HG03039 (cell line): ENCODE measurements at regions not wholly inside any gene's neighbourhood (a gene's known extent, or its start where the extent isn't known, plus 50 kb on each side); places are given as distances from the start of the nearest gene placed in this dataset.

ENCODE experiments used
- ATAC-seq: cut with Tn5 transposase; IDR thresholded peaks from one replicate; pipeline ENCODE4 v1.9.1; 2021; ENCODE audit warnings: mild to moderate bottlenecking, moderate library complexity; ENCODE audit not compliant: unreplicated experiment

- no peak for ATAC-seq
Observed at GRCh38 chr5:15220642-15221173, 279.3 kb upstream of the FBXL7 start.

DNA sequence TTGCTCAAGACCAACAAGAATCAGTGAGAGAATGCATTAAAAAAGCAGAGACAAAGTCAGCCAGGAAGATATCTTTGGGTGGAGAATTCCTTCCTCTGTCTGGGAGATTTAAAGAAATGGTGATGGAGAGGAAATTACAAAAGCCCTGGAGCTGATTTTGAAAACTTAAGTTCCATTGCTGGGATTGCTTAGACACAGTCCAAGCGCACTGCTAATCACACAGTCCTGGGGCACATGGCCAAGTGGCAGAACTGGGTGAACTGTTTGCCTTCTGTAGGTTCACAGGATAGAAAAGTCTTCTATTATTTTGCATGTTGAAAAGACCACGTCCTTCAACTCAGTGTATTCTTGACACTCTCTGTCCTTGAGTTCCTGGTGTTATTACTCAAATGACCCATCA, 284.9 kb upstream of the FBXL7 start:
- no peak for ATAC-seq

GRCh38 chr5:15214010-15214409, 286.0 kb upstream of the FBXL7 start:
- ATAC-seq, result no peak

DNA sequence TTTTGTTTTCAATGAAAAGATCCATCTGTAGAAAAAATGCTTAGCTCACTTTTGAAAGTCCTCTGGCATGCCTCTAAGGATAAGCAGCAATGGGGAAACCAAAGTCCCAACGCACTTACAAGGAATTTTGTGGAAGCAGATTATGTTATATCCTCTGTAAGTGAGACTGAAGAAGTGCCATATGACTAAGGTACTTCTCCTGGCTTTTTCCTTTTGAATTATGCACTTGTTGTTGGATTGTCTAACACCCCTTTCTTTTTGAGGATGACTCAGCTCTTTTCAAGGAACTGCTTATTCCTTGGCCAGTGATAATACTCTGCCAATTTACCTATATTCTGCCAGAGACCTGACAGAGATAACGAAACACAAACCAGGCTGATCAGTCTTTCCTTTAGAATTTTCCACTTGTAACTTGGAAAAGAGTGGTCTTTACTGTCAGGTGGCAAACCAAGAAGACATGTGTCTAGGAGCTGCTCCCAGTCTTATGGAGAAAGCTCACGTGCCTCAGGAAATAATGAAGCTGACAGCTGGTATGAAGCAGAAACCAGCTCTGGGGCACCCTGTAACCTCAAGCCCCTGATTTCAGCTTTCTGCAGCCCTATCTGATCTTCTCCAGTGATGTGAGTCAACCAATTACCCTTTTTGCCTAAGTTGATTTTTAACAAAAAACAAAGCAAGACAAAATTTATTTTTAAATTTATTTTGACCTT, 290.8 kb upstream of the FBXL7 start:
- ATAC-seq, result no peak

DNA sequence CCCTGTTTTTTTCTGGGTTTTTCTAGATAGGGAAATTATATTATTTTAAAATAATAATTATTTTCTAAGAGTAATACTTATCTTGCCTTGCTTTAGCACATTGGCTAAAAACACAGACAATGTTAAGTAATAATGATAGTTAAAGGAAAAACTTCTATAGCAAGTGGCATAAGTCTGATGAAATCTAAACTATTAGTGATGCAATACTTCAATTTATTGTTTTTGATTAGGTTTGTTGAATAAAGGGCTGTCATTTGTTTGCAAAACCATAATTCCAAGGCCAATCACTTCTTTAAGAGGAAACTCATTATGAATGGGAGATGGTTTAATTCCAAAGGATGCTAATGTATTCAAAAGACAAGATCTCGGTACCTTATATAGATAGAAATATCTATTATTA, 293.8 kb upstream of the FBXL7 start:
- no peak for ATAC-seq

- ATAC-seq, result no peak
Observed at GRCh38 chr5:15203376-15203775, 296.6 kb upstream of the FBXL7 start.

DNA sequence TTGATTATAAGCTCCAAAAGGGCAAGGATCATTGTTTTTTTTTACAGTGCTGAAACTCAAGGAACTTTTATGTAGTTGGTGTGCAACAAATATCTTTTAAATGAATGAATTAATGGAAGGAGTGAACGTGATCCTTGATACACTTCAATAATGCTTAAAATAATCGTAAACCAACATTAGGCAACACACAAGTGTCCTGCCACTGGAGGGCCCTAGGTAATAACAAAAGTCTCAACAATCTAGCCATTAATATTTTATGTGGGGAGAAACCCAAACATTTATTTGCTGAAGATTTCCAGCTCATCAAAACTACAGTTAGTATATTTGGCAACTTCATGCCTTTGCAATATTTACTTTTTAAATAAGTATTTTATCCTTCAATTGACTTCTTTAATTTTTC, 309.0 kb upstream of the FBXL7 start:
- ATAC-seq, result no peak

DNA sequence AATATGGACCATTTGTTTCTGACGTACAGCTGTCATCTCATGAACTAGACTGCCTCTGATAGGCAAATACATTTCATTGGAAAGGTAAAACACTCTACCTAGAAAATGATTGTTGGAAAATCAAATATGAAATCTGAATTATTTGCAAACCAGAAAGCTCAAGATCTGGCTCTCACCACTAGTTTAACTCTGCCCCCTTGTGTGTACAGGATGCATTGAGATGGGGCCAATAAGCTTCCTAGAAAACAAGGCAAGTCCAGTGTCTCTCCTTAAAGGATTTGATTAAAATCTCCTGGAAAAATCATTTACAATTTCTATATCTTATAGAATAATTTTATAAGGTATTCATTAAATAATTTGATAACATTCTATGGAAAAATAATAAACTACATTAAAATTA, 311.9 kb upstream of the ANKH start:
- ATAC-seq, result no peak

DNA sequence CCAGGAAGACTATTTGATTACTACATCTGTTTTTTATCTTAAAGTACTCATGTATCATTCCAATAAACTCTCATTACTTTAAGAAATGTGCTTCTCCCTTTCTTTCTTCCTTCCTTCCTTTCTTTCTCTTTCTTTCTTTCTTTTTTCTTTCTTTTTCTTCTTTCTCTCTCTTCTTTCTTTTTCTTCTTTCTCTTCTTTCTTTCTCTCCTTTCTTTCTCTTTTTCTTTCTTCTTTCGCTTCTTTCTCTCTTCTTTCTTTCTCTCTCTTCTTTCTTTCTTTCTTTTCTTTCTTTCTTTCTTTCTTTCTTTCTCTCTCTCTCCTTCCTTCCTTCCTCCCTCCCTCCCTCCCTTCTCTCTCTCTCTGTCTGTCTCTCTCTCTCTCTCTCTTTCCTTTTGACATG, 298.6 kb upstream of the ANKH start:
- ATAC-seq, result no peak

GRCh38 chr5:15168358-15168757, 296.8 kb upstream of the ANKH start:
- no peak for ATAC-seq

DNA sequence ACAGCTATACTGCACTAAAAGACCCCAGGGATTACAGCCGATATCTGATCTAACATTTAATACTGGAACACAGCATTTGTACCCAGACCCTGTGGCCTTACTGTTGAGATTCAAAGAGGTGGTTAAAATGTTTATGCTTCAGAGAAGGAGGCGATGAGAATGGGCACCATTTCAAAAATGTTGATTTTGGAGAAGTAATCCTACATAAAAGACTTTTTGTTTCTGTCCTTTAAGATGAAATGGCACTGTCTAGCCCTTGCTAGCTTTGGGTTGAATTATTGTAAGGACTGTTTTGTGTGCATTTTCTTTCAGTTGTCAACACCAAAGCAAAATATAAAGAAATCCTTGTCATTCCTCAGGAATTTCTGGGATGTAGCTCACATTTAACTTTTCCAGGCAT, 288.5 kb upstream of the ANKH start:
- no peak for ATAC-seq

GRCh38 chr5:15159606-15160005, 288.0 kb upstream of the ANKH start:
- no peak for ATAC-seq

GRCh38 chr5:15142458-15142857, 270.9 kb upstream of the ANKH start:
- no peak for ATAC-seq

DNA sequence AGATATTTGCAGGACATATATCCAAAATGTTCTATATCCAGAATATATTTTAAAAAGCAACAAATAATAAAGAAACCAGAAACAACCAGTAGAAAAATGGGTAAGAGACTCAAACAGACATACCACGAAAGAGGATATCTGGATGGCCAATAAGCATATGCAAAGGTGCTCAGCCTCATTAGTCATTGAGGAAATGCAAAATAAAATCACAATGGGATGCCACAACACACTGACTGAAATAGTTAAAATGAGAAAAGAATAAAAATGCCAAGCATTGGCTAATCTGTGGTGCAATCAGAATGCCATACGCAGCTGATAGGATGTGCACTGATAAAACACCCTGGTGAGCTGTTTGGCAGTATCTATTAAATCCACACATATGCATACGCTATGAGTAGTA, 265.8 kb upstream of the ANKH start:
- ATAC-seq, result no peak

DNA sequence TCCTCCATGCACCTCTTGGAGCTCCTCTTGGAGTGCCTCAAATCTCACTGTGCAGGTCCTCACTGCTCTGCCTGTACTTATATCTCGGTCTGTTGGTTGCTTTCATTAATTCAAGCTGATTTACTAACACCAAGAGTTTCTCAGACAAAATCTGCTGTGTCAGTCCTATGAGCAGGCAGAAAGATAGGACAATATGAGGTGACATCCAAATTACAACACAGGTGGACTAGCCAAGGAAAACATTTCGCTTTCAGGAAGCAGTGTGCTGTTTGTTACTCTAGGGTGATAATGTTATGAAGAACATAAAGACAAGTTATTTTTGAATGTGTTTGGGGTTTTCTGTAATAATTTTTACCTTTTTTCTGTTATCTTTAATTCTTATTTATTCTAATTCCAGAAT, 264.1 kb upstream of the ANKH start:
- no peak for ATAC-seq

DNA sequence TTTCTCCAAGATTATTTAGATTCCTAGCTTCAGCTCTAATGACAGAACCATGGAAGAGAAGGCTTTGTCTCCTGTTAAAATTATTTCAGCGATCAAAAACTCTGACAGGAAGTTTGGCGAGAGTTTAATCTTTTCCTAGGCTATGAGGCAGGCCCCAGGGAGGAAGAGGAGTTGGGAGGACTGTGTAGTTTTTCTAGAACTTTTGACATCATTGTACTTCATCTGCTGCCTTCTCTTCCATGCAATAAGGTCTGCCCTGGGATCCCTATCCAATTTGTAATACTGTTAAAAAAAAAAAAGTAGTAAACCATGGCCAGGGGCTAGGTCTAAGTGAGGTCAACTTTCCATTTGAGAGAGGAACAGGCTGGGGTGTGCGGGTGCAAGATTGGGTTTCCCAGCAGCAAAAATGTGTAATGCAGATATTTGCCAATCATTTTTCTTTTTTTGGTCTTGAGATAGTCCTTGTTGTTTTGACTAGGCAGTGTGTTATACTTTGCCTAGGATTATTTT, 261.9 kb upstream of the ANKH start:
- ATAC-seq, result no peak

GRCh38 chr5:15132816-15133405, 261.3 kb upstream of the ANKH start:
- no peak for ATAC-seq

DNA sequence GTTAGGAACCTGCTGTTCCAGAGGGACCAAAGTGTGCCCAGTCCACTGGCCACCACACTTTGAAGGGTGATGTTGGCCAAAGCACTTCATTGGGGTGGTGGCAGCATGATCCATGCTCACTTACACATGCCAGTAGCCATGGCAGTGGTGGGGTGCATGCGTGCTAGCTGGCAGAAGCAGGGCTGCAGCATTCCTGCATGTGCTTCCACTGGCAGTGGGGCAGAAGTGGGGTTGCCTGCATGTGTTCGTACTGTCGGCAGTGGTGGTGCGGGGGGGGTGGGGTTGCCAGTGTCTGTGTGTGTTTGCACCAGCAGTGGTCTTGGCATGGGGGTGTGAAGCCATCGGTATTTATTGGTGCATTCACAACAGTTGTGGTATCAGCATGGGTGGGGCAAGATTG, 260.3 kb upstream of the ANKH start:
- no peak for ATAC-seq

GRCh38 chr5:15124871-15125568, 253.4 kb upstream of the ANKH start:
- ATAC-seq, result no peak

DNA sequence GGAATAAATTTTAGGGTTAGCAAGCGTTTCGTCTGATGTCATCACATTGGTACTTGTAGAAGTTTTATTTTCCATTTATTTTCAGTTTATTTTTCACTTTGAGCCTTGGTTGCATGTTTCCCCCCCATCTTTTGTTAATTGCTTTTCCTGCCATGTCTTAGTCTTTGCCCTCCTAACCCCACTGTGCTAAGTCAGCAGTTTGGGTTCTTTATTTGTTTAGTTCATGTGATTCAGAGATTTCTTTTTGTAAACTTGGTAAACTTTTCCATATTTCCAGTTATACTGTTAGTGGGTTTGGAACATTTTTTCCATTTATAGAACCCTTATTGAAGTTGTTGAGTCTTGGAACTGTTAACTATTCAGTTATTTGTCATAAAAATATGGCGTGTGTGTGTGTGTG, 252.9 kb upstream of the ANKH start:
- no peak for ATAC-seq

- no peak for ATAC-seq
Observed at GRCh38 chr5:15117688-15118087, 246.1 kb upstream of the ANKH start.

GRCh38 chr5:15116996-15117395, 245.4 kb upstream of the ANKH start:
- ATAC-seq, result no peak
